Dedifferentiated amniotic fluid mesenchymal stem cell (primary cell): ENCODE measurements at regions not wholly inside any gene's neighbourhood (a gene's known extent, or its start where the extent isn't known, plus 50 kb on each side); places are given as distances from the start of the nearest gene placed in this dataset.
"Not testable (repeated sequence)": the region's sequence is repeated elsewhere in the genome, so short reads cannot be mapped to it uniquely, and the experiment has no call there.

Experiments used
- DNase-seq: peaks from one replicate; pipeline ENCODE4 v3.0.0-alpha.2; 2016; ENCODE audit errors: extremely low spot score

- no peak for DNase-seq
Observed at GRCh38 chr6:140677781-140678528, 1303.5 kb upstream of the CITED2 start.

- no peak for DNase-seq
Observed at GRCh38 chr6:140671926-140672325, 1297.5 kb upstream of the CITED2 start.

GRCh38 chr6:140670021-140670420, 1295.6 kb upstream of the CITED2 start:
- no peak for DNase-seq

- DNase-seq: no peak
Observed at GRCh38 chr6:140669321-140669720, 1294.9 kb upstream of the CITED2 start.

GRCh38 chr6:140663772-140664171, 1289.3 kb upstream of the CITED2 start:
- DNase-seq: no peak

- no peak for DNase-seq
Observed at GRCh38 chr6:140663094-140663493, 1288.6 kb upstream of the CITED2 start.

- DNase-seq: no peak
Observed at GRCh38 chr6:140661691-140662090, 1287.2 kb upstream of the CITED2 start.

- no peak for DNase-seq
Observed at GRCh38 chr6:140660295-140660694, 1285.8 kb upstream of the CITED2 start.

GRCh38 chr6:140653972-140654371, 1279.5 kb upstream of the CITED2 start:
- DNase-seq: no peak

- no peak for DNase-seq
Observed at GRCh38 chr6:140653506-140653905, 1279.1 kb upstream of the CITED2 start.

GRCh38 chr6:140649502-140649901, 1275.1 kb upstream of the CITED2 start:
- not testable (repeated sequence) for DNase-seq

GRCh38 chr6:140647322-140647721, 1272.9 kb upstream of the CITED2 start:
- DNase-seq: not testable (repeated sequence)

GRCh38 chr6:140644017-140644416, 1269.6 kb upstream of the CITED2 start:
- no peak for DNase-seq

- DNase-seq: no peak
Observed at GRCh38 chr6:140641412-140641811, 1267.0 kb upstream of the CITED2 start.

GRCh38 chr6:140636908-140637402, 1262.5 kb upstream of the CITED2 start:
- DNase-seq: no peak

- DNase-seq: no peak
Observed at GRCh38 chr6:140636271-140636907, 1261.9 kb upstream of the CITED2 start.

- no peak for DNase-seq
Observed at GRCh38 chr6:140627002-140627401, 1252.6 kb upstream of the CITED2 start.

GRCh38 chr6:140623498-140623897, 1249.0 kb upstream of the CITED2 start:
- DNase-seq: peak; percentile 72

- DNase-seq: no peak
Observed at GRCh38 chr6:140620496-140620895, 1246.0 kb upstream of the CITED2 start.

- no peak for DNase-seq
Observed at GRCh38 chr6:140609956-140610355, 1235.5 kb upstream of the CITED2 start.

GRCh38 chr6:140609321-140609720, 1234.9 kb upstream of the CITED2 start:
- no peak for DNase-seq

- DNase-seq: no peak
Observed at GRCh38 chr6:140604786-140605185, 1230.3 kb upstream of the CITED2 start.
